ENCODE measurements at regions not wholly inside any gene's neighbourhood (a gene's known extent, or its start where the extent isn't known, plus 50 kb on each side); places are given as distances from the start of the nearest gene placed in this dataset.

GRCh38 chr6:40671694-40672050 lies 84.5 kb upstream of the LRFN2 start:
- TF ChIP-seq POLR2AphosphoS5 (IDR thresholded peaks at IDR 0.05; ENCODE audit: low read depth, low read length) (no peak), TAF1 (IDR thresholded peaks at IDR 0.05; ENCODE audit: borderline replicate concordance, insufficient read depth, low read length) (no peak), SIN3A (IDR thresholded peaks at IDR 0.05; ENCODE audit: borderline replicate concordance, insufficient read depth, low read length) (no peak), FOXP2 (optimal IDR thresholded peaks at IDR 0.05; ENCODE audit: borderline replicate concordance, extremely low read depth, extremely low read length, insufficient read depth) (no peak), REST (IDR thresholded peaks at IDR 0.05; ENCODE audit: insufficient read depth in 1 of 2, low read depth in 2 of 2, low read length in 2 of 2) (no peak)

- TF ChIP-seq FOXP2 (optimal IDR thresholded peaks at IDR 0.05; ENCODE audit: borderline replicate concordance, extremely low read depth, extremely low read length, insufficient read depth): no peak
- TF ChIP-seq REST (IDR thresholded peaks at IDR 0.05; ENCODE audit: insufficient read depth in 1 of 2, low read depth in 2 of 2, low read length in 2 of 2): no peak
- TF ChIP-seq TAF1 (IDR thresholded peaks at IDR 0.05; ENCODE audit: borderline replicate concordance, insufficient read depth, low read length): no peak
Measured at GRCh38 chr6:40671001-40671693, 84.0 kb upstream of the LRFN2 start.

GRCh38 chr6:40669343-40669742 lies 82.2 kb upstream of the LRFN2 start:
- TF ChIP-seq TAF1 (IDR thresholded peaks at IDR 0.05; ENCODE audit: borderline replicate concordance, insufficient read depth, low read length) (no peak), SIN3A (IDR thresholded peaks at IDR 0.05; ENCODE audit: borderline replicate concordance, insufficient read depth, low read length) (no peak), POLR2AphosphoS5 (IDR thresholded peaks at IDR 0.05; ENCODE audit: low read depth, low read length) (no peak), REST (IDR thresholded peaks at IDR 0.05; ENCODE audit: insufficient read depth in 1 of 2, low read depth in 2 of 2, low read length in 2 of 2) (no peak), FOXP2 (optimal IDR thresholded peaks at IDR 0.05; ENCODE audit: borderline replicate concordance, extremely low read depth, extremely low read length, insufficient read depth) (no peak)

GRCh38 chr6:40668203-40668602 lies 81.0 kb upstream of the LRFN2 start:
- no peak for TF ChIP-seq TAF1 (IDR thresholded peaks at IDR 0.05; ENCODE audit: borderline replicate concordance, insufficient read depth, low read length)
- no peak for TF ChIP-seq FOXP2 (optimal IDR thresholded peaks at IDR 0.05; ENCODE audit: borderline replicate concordance, extremely low read depth, extremely low read length, insufficient read depth)
- no peak for TF ChIP-seq POLR2AphosphoS5 (IDR thresholded peaks at IDR 0.05; ENCODE audit: low read depth, low read length)
- TF ChIP-seq REST (IDR thresholded peaks at IDR 0.05; ENCODE audit: insufficient read depth in 1 of 2, low read depth in 2 of 2, low read length in 2 of 2): no peak
- TF ChIP-seq SIN3A (IDR thresholded peaks at IDR 0.05; ENCODE audit: borderline replicate concordance, insufficient read depth, low read length): no peak

- TF ChIP-seq FOXP2 (optimal IDR thresholded peaks at IDR 0.05; ENCODE audit: borderline replicate concordance, extremely low read depth, extremely low read length, insufficient read depth) (no peak), POLR2AphosphoS5 (IDR thresholded peaks at IDR 0.05; ENCODE audit: low read depth, low read length) (no peak), TAF1 (IDR thresholded peaks at IDR 0.05; ENCODE audit: borderline replicate concordance, insufficient read depth, low read length) (no peak)
Measured at GRCh38 chr6:40666530-40666929, 79.4 kb upstream of the LRFN2 start.

Data from PFSK-1 (cell line).